ENCODE measurements at regions not wholly inside any gene's neighbourhood (a gene's known extent, or its start where the extent isn't known, plus 50 kb on each side); places are given as distances from the start of the nearest gene placed in this dataset.

DNA sequence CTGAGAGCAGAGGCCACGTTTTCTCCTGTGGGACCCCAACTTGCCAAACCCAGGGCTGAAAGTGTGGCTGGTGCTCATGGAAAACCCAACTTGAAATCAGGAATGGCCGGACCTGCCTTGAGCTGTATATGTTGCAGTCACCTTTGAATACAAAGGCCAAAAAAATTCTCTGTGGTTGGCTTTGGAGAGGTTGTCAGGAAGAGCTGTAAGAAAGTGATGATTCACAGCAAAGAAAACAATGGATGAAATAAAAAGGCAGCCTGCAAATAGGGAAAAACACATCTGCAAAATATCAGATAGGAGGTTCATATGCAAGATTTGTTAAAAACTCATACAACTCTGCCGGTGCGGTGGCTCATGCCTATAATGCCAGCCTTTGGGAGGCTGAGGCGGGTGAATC is 715.8 kb downstream of the UQCRFS1 start:
- Histone ChIP-seq H3K4me3 (no peak overlapping the region), H3K36me3 (no peaks in the 10 kb centered on the region), H3K4me1 (no peaks in the 10 kb centered on the region), H3K9me3 (no peaks in the 10 kb centered on the region), H3K27ac (no peak overlapping the region), H3K9ac (ENCODE audit: low read depth in 2 of 2, low read length in 2 of 2) (no peak overlapping the region), H3K27me3 (no peaks in the 10 kb centered on the region)
- intact Hi-C loops (cut with DNase I): no loop called here
- TF ChIP-seq CTCF (IDR thresholded peaks at IDR 0.05): no peak
- no peak for DNase-seq

DNA sequence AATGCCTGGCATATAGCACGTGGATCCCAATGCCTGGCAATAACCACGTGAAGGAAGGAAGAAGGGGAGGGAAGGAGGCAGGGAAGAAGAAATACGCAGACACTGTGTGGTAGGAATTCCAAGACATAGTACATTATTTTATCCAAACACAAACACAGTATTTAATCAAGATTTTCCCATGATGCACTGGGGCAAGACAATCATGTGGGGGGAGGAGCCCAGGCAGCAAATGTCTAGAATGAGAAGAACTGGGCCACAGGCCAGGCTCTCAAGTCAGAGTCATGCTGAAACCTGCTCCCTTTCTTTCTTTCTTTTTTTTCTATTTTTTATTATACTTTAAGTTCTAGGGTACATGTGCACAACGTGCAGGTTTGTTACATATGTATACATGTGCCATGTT is 717.9 kb downstream of the UQCRFS1 start:
- Histone ChIP-seq H3K36me3 (no peaks in the 10 kb centered on the region), H3K4me3 (no peak overlapping the region), H3K9ac (ENCODE audit: low read depth in 2 of 2, low read length in 2 of 2) (no peak overlapping the region), H3K27me3 (no peaks in the 10 kb centered on the region), H3K9me3 (no peaks in the 10 kb centered on the region), H3K4me1 (no peaks in the 10 kb centered on the region), H3K27ac (no peak overlapping the region)
- DNase-seq: no peak
- no peak for TF ChIP-seq CTCF (IDR thresholded peaks at IDR 0.05)
- intact Hi-C loops (cut with DNase I): no loop called here

DNA sequence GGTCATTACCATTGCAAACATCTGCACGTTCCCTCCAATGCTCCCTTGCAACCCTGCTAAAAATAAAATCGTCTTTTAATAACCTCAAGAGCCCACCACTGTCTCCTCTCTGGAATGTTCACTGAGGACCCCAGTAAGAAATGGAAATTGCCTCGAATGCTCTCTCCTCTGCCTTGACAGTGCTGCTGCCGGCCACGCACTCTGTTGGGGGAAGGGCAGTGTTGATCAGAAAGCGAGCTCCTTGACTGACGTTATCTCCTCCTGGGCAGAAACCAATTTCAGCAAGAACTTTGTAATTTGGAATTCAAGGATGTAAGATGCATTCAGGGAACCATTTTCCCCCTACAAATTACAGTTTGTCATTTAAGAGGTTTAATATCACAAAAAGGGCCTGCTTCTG is 718.5 kb downstream of the UQCRFS1 start:
- no peaks in the 10 kb centered on the region for H3K36me3 ChIP-seq
- no peak overlapping the region for H3K4me3 ChIP-seq
- intact Hi-C loops (cut with DNase I): no loop called here
- H3K27me3 ChIP-seq: no peaks in the 10 kb centered on the region
- H3K27ac ChIP-seq: no peak overlapping the region
- no peaks in the 10 kb centered on the region for H3K9me3 ChIP-seq
- H3K9ac ChIP-seq (ENCODE audit: low read depth in 2 of 2, low read length in 2 of 2): no peak overlapping the region
- DNase-seq: no peak
- no peaks in the 10 kb centered on the region for H3K4me1 ChIP-seq
- no peak for TF ChIP-seq CTCF (IDR thresholded peaks at IDR 0.05)

- no peak overlapping the region for H3K27ac ChIP-seq
- intact Hi-C loops (cut with DNase I): no loop called here
- no peaks in the 10 kb centered on the region for H3K4me1 ChIP-seq
- TF ChIP-seq CTCF (IDR thresholded peaks at IDR 0.05): no peak
- H3K9me3 ChIP-seq: no peaks in the 10 kb centered on the region
- H3K36me3 ChIP-seq: no peaks in the 10 kb centered on the region
- H3K9ac ChIP-seq (ENCODE audit: low read depth in 2 of 2, low read length in 2 of 2): no peak overlapping the region
- H3K4me3 ChIP-seq: no peak overlapping the region
- no peak for DNase-seq
- H3K27me3 ChIP-seq: no peaks in the 10 kb centered on the region
Observed at GRCh38 chr19:28493884-28494283, 719.1 kb downstream of the UQCRFS1 start.

DNA sequence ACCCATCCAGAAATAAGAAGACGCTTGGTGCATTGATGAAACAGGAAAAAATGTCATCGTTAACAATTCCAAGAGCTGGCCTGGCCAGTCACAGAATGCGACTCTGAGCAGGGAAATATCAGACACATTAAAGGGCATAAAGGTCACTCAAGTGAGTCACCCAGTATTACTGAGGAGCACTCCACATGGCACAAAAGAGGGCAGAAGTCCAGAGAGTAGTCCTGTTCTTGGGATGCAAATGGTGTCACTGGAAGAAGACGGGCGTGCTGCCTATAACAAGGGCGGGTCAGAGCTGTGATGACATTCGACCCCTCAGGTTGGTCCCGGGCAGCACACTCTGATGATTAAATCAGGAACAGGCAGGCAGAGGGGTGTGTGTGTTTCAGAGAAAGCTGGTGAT is 720.3 kb downstream of the UQCRFS1 start:
- DNase-seq: no peak

More for the DNA sequence above, 720.3 kb downstream of the UQCRFS1 start:
- Histone ChIP-seq H3K27ac (no peak overlapping the region), H3K27me3 (no peaks in the 10 kb centered on the region), H3K9me3 (no peaks in the 10 kb centered on the region), H3K9ac (ENCODE audit: low read depth in 2 of 2, low read length in 2 of 2) (no peak overlapping the region), H3K36me3 (no peaks in the 10 kb centered on the region), H3K4me1 (no peaks in the 10 kb centered on the region), H3K4me3 (no peak overlapping the region)
- intact Hi-C loops (cut with DNase I): no loop called here
- TF ChIP-seq CTCF (IDR thresholded peaks at IDR 0.05): no peak
